Ramos (cell line): ENCODE measurements at regions not wholly inside any gene's neighbourhood (a gene's known extent, or its start where the extent isn't known, plus 50 kb on each side); places are given as distances from the start of the nearest gene placed in this dataset.

Experiments used
- in situ Hi-C: fragments of 300-500 bp; cut with MboI; formaldehyde crosslinking; loops from one replicate; pipeline ENCODE4 v1.14.3; 2022; ENCODE audit warnings: low sequenced_read_pairs; ENCODE audit not compliant: unreplicated experiment

DNA sequence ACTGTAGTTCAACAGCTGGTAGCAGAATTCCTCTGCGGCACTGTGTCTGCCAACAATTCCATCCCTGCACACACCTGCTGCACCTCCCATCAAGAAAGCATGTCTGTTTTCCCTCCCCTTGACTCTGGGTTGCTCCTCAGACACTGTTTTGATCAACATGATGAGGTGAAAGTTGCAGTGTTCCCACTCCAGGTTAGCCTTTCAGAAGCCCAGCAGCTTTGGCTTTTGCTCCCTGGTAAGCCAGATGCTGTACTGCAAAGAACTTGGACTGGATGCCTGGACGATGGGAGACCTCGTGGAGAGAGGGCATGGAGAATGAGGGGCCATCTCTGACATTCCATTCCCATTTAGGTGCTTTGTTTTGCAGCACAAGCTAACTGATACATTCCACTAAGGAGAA, 79.1 kb upstream of the MAFB start:
- in situ Hi-C loops: no loop called here

DNA sequence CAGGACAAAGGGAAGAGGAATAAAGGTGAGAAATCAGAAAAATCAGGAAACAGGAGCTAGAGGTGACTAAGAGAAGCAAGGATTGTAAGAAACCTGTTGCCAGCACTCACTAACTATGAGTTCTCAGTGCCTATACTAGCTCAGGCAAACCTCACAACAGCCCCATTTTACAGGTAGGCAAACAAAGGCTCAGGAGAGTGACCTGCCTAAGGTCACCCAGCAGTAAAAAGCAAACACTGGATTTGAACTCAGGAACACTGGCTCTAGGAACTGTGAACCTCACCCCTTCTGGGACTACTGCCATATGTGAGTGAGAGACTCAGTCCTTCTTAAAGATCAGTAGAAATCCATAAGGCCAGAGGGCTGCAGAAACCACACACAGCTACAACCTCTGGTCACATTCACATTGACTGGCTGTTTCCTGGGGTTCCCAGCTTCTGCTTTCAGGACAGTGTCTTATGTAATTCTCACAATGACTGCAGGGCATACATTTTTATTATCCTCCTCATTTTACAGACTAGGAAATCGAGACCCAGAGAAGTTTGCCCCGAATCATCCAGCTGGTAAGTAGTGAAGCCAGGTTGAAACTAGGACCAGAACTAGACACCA, 80.7 kb upstream of the MAFB start:
- in situ Hi-C loops: no loop called here

DNA sequence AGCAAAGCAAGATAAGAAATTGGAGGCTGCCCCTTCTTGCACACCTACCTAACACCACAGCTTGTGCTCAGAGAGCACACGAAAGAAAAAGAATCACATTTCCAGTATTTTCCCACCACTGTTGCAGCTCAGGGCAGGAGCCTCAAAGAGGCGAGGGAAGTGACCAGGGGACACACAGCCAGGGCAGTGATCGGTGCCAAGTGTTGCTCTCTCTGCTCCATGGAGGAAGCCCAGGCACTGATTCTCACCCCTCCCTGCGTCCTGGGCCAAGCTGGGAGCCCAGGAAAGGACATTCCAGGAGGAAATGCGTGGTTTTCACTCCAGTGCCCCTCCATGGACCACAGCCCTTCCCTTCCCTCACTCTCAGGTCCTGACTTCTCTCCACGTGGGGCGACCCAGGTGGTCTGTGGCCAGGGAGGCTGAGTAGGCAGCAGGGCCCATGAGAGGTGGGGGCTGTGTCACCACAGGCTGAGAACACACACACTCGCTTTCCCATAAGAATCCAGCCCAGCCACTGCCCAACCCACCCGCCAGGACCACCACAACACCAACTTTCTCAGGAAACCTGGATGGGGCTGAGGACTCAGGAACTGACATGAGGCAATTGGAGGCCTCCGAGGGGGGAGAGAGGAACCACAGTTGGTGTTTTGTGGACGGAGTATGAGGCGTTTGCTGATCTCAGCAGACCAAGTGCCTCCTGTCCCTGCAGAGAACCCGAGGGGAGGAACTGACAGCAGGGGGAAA, 81.7 kb upstream of the MAFB start:
- in situ Hi-C loops: no loop called here

DNA sequence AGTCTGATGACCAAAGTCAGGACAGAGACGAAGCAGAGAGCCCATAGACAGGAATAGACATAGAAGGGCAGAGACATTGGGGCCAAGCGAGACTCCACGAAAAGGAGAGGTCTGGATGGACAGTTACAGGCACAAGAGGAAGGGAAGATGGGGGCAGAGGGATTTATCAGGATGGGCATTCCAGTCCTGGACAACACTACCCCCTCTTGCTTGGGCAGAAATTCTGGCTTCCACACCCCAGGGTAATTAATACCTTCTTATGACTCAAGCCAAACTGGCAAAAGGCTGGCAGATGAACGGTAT, 82.2 kb upstream of the MAFB start:
- in situ Hi-C loops: no loop called here

DNA sequence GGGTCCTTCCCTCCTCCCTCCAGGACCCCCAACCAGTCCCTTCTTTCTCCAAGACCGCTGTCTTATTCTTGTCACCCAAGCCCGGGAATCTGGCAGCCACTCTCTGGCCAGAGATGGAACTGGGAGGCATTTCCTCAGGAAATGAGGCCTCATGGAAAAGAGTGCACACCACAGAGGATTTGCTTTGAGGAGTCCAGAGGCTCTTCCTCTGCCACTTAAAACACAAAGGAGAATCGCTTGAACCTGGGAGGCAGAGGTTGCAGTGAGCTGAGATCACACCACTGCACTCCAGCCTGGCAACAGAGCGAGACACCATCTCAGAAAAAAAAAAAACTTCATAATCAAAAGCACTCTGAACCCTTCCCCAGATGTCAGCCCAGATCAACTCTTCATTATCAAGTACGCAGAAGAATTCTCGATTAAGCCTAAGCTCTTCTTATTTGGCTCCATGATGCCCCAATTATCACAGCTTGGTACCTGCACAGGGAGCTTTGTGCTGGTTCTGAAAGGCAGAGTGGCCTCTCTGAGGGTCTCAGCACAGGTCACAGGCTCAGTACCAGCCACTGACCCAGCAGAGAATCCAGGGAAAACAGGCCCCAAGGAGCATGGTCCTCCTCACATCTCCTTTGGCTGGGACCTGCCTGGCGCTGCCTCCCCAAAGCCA, 82.9 kb upstream of the MAFB start:
- in situ Hi-C loops: no loop called here

DNA sequence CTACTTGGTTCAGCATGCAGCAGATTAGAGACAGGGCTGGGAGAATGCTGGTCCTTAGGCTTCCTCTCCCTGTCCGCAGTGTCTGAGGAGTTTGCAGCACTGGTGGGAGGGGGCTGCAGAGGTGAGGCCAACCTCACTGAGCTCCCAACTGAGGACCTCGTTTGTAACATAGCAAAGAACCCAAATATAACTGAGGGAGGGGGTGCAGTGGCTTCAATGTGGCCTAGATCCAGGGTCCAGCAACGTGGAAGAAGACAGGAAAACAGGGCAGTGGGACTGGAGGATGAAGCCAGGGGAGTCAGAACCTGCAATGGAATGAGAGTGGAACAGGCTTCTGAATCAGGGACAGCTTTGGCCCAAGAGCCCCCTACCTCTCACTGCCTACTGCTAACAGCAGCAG, 84.3 kb upstream of the MAFB start:
- in situ Hi-C loops: no loop called here

DNA sequence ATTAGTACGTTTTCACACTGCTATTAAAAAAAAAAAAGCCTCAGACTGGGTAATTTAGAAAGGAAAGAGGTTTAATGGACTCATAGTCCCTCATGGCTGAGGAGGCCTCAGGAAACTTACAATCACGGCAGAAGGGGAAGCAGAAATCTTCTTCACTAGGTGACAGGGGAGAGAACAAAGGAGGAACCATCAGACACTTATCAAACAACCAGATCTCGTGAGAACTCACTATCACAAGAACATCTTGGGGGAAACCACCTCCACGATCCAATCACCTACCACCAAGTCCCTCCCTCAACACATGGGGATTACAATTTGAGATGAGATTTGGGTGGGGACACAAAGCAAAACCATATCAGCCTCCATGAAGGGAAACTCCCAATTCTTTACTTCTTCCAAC, 85.2 kb upstream of the MAFB start:
- in situ Hi-C loops: no loop called here

DNA sequence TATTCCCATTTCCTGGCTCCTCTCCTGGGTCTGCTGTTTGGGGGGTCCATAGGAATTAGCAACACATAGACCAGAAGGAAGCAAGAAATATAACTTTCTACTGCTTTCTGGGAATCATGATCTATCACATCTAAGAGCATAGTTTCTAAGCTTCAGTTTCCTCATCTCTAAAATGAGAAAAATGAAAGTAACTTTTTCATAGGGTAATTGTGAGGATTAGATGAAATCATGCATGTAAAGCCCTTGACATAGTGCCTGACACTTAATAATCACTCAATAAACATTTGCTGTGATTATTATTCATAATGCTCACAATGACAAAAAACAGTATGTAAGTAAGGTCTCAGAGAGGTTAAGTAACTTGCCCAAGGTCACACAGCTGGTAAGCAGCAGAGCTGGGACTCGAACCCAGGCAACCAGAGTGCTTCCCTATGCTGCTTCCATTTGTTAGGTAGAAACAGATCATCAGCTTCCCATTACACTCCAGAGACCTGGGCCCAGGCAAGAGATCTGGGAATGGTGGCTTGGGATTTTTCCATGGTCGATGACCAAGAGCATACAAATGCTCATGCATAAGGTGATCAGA, 86.6 kb upstream of the MAFB start:
- in situ Hi-C loops: no loop called here

DNA sequence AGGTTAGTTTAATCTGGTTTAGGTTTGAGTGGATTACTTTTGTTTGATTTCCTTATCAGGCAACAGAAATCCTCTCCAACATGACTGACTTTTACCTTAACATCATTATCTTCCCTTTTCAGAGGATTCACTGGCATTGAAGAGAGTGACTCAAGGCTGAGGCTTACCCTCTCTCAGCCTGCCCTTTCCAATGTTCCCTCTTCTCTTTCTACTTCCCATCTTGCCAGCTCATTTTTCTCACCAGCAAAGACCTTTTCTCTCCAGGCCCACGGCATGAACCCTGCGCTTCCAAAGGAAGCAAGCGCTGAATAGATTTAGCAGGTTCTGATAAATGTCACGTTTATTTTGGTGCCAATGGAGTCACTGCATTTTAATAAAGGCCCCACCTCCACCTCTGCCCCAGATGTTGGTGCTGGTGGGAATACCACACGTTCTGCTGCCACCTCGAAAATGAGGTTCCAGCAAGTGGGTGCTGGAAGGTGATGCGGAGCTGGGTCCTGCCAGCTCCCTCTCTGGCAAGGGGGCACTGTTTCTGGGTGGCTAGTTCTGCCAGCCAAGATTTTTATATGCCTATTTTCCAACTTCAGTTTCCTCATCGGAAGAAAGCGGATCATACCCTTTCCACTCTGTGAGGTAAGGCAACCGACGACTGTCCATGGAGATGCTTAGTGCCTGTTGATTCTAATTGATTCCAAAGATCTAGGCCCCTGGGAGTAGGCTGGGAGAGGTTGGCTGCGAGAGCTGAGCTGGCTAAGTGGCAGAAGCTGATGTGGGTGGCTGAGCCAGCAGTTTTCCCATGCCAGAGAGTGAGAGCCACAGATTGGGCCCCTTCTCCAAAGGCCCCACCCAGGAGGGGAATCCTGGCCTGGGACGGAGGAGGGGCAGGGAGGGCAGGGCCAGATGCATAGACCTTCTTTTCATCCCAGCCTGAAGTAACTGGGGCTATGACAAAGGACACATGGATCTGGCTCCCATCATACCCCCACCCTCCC, 87.7 kb upstream of the MAFB start:
- in situ Hi-C loops: no loop called here

DNA sequence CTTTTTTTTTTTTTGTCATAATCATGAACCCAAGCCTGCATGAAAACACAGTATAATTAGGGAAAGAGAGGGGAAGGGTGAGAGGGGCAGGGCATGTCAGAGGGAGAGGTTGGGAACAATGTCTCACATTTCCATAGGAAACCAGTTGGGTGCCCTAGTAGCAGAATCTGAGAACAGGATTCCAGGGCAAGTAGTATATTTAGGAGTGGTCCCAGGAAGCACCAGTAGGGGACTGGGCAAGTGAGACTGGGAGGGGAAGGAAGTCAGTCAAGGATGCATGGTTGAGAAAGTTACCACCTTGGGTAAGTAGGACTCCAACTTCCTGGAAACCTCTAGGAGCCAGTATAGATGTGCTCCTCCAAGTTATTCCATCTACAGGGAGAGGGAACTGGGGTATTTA, 88.6 kb upstream of the MAFB start:
- in situ Hi-C loops: no loop called here

DNA sequence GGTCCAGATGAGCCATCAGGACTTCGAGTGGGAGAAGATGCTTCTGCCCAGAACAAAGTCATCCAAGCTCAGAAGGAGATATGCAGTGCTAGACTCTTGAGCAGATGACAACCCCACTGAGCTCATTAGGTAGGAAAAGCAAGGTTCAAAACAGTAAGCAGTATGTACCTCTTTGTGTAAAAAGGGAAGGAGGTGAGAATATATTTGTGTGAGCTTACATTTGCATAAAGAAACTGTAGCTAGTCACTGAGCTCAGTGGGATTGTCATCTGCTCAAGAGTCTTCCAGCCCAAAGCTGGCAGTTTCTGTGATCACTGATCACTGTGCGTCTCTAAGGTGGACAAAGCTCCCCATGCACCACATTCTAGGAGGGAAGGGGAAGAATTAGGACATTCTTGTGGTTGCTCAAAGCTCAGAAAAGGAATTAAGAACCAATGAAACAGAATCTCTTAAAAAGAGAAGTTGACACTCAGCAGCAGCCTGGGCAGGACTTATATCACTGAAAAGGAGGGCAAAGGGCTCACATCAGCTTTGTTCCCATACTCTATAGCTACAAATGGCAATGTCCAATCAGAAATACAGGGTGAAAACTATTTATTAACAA, 90.0 kb upstream of the MAFB start:
- in situ Hi-C loops: no loop called here

DNA sequence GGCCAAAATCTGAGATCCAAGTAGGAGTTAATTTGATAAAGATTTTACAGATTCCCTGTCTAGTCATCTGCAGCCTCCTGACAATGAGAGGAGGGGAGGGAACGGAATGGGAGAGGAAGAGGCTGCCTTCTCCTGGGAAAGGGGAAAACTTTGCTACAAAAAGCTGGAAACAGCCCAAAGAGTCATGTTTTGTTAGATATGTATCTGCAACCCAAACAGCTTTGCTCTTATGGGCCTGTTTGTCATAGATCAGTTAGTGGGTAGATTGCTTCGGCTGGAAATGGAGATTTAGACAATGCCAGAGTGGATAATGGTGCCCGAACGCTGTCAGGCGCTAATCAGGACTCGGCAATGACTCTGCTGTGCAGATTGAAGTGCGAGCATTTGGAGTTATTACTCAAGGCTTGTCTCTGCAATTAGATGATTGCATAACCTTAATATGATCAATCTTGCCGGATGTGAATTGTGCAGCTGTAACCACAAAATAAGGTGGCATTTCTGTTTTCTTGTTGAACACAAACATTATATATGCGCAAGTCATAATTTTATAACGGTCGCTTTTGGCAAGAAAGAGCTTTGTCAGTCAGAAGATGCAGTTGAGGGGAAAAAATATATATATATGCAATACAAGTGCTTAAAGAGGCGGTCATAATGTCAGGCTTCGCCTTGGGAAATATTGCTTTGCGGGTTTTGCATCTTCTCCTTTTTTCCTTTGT, 92.4 kb upstream of the MAFB start:
- in situ Hi-C loops: no loop called here

DNA sequence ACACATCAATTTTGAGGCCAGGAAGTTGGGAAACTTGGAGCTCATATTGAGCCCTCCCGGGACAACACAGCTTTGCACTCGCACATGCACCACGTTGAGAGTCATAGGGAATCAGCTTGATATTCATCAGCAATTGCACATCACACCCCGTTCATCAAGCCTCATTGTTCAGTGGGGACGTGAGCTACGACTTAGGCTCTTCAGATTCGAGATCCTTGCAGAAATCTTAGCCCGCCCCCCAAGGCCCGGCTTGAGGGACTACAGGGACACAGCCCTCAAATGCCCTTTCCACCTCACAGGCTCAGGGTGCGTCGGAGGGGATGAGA, 93.0 kb upstream of the MAFB start:
- in situ Hi-C loops: no loop called here

DNA sequence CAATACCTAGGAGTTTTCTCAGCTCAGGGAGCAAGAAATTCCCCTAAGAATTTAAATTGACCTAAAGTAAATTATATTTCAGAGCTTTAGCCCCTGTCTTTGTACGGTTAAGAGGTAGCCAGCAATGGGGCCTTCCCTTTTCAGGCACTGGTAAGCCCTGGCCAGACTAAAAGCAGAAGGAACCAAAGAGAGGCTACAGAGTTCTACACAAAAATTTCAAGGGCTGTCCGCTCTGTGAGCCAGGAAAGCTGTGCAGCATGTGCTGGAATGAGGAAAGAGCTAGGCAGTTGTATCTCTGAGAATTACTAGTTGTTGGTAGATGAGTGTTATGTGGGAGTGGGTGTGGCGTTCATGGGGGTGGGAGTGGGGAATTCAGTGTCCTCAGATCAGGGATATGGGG, 96.3 kb upstream of the MAFB start:
- in situ Hi-C loops: no loop called here

DNA sequence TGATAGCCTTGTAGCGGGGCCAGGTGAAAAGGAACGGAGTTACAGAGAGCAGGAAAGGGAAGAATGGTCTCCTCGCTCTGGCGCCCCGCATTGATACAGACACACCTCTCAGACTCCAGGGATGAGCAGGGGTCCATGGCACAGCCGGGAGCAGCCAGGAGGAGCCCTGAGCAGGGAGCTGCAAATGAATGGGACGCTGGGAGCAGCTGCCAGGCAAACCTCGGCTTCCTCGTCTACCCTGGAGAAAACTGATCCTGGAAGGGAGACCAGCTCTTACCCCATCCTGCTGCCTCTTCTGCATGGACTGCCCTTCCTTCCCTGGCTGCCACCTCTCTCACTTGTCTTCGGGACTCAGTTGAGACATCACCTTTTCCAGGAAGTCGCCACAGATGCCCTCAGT, 97.3 kb upstream of the MAFB start:
- in situ Hi-C loops: no loop called here

DNA sequence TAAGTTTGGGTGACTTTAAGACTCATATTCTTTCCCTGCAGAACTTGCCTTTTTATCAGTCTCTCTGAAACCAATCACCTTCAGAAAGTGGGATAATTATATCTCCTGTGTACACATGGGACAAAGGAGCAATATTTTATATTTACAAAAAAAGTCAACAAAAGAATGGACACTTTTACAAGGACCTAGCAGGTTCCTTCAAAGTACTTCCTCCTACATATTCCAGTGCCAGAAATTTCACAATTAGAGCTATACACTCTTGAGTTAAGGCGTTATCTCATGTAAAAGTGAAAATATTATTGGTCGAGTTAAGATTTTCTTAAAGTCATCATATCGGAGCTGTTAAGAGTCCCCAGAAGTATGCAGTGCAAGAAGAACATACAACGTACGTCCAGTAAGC, 98.9 kb upstream of the MAFB start:
- in situ Hi-C loops: no loop called here

DNA sequence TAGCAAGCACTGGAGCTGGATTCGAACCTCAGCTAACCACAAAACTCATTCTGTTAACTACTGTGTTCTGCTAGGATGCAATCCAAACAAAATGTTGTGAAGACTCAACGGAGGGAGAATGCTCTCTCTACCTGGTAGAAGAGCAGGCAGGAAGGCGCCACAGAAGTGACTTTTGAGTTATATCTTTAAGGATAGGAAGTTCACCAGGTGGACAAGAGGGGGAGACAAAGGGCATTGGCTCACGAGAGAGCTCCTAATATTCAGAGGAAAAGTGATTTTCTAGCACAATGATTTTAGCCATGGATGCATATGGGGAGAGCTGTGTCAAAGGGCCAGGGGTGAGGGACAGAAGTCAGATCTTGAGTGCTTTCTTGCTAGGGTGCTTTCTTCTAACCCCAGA, 108.4 kb upstream of the MAFB start:
- in situ Hi-C loops: no loop called here

DNA sequence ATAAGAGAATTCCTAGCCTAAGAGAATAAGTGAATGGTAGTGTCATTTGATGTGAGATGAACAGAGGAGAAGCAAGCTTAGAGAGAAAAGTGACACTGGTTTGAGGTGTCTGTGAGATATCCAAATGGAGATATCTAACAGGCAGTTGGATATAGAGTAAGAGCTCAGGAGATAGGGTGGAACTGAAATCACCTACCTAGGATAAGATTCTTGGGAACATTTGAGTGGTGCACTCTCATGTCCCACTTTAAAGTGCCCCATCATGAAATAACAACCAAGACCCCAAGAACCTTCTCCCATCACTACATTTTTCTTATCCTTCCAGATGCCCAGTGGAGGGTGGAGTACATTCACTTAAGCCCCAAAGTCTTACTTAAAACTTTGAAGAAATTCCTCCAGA, 109.0 kb upstream of the MAFB start:
- in situ Hi-C loops: no loop called here

DNA sequence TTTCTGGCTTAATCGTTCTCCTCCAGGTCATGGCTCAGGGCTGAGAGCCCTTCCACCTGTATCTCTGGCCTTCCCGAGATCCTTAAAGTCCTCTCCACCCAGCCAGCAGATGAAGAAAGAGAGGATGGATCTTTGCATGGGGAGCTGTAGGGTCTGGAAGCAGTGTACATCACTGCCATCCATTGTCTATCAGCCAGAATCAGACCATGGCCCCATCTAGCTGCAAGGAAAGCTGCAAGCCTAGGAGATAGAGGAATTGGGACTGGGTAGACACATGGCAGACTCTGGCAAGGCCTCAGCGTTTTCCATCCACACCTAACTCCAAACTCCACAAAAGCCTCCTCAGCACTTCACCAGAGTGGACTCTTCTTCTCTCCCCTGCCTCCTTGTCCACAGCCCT, 113.8 kb upstream of the MAFB start:
- in situ Hi-C loops: no loop called here

DNA sequence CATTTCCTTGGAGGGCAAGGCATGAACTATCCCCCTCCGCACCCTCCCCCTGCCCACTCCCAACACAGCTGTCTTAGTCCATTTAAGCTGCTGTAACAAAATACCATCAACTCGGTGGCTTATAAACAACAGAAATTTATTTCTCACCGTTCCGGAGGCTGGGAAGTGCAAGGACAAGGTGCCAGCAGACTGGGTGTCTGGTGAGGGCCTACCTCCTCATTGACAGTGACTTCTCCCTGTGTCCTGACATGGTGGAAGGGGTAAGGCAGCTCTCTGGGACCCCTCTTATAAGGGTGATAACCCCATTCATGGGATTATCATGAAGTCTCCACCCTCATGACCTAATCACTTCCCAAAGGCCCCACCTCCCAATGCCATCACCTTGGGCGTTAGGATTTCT, 114.3 kb upstream of the MAFB start:
- in situ Hi-C loops: no loop called here
